Neuron (in vitro differentiated cells): ENCODE measurements at regions not wholly inside any gene's neighbourhood (a gene's known extent, or its start where the extent isn't known, plus 50 kb on each side); places are given as distances from the start of the nearest gene placed in this dataset.

ENCODE experiments used
- H2AFZ ChIP-seq: one replicate; pipeline ENCODE4 v1.6.1; 2013; ENCODE audit warnings: low read depth, mild to moderate bottlenecking, inconsistent platforms, low read length, moderate library complexity
- H3K27me3 ChIP-seq: one replicate; pipeline ENCODE4 v1.6.1; 2013; ENCODE audit warnings: low read length; ENCODE audit not compliant: insufficient read depth
- H3K36me3 ChIP-seq: one replicate; pipeline ENCODE4 v1.6.1; 2013; ENCODE audit warnings: low read length; ENCODE audit not compliant: insufficient read depth
- H3K4me1 ChIP-seq: one replicate; pipeline ENCODE4 v1.6.1; 2013; ENCODE audit warnings: low read length; ENCODE audit not compliant: insufficient read depth
- H3K4me3 ChIP-seq: 2 replicates; pipeline ENCODE4 v1.5.1; 2013; ENCODE audit warnings: mild to moderate bottlenecking, low read length, moderate library complexity
- H3K9me3 ChIP-seq: one replicate; pipeline ENCODE4 v1.6.1; 2013; ENCODE audit warnings: low read length

DNA sequence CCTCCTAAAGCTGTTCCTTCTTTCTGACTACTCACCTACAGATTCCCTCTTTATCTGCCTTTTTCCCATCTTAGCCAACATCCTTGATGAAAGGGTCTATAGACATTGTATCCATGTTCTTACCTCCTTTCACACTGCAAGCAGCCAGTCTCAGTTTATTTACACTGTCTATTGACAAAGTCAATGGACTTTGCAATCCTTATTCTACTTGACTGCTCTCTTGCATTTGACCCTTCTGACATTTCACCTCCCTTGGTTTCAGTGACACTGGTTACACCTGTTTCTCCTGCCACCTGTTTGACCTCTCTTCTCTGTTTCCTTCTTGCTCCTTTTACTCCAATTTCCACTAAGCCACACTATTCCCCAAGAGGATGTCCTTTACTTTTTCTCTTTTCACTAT, 224.0 kb upstream of the SNX7 start:
- Histone ChIP-seq H3K36me3 (no peaks in the 10 kb centered on the region), H3K9me3 (no peaks in the 10 kb centered on the region), H3K27me3 (no peaks in the 10 kb centered on the region), H3K4me1 (peaks cover 4% of the 10 kb centered on the region), H2AFZ (no peak overlapping the region), H3K4me3 (no peak overlapping the region)

DNA sequence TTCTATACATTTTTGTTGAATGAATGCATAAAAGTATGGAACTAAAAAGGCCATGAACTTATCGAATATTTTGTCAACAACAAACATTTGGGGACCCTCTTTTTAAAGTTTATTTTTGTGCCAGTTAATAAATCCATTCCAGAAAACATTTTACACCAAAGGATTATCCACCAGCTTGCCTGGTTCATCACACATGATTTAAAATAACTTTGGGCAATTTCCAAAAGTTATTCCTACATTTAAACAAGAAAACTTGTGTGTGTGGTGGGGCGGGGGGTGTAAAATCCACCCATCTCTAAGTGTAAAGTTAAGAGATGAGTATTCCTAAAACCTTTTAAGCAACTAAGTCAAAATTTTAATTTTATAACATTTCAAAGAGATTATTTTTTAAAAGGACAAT, 224.5 kb upstream of the SNX7 start:
- no peak overlapping the region for H3K4me3 ChIP-seq
- H3K4me1 ChIP-seq, result peaks cover 4% of the 10 kb centered on the region
- no peaks in the 10 kb centered on the region for H3K9me3 ChIP-seq
- H2AFZ ChIP-seq, result no peak overlapping the region
- no peaks in the 10 kb centered on the region for H3K36me3 ChIP-seq
- no peaks in the 10 kb centered on the region for H3K27me3 ChIP-seq

DNA sequence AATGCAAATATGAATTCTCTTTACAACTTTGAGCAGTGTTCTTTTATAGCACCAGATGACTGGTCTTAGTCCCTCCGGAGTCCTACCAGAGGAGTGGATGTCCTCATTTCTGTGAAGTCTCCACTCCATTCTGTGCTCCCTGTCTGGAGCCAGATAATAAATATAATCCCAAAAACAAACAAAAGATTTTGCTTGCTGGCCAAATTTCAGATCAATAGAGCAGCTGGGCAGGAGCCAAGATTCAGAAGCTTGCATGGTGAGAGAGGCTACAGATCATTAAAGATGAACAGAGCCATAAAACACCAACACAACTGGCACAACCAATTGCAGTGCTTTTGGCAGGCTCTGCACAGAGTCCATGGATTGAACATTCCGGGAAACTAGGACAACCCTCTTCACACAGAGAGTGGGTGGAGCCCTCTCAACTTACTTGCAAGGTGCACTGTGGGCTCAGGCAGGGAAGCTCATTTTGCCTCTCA, 231.5 kb upstream of the SNX7 start:
- Histone ChIP-seq H3K4me1 (no peaks in the 10 kb centered on the region), H3K4me3 (no peak overlapping the region), H3K9me3 (no peaks in the 10 kb centered on the region), H3K36me3 (no peaks in the 10 kb centered on the region), H3K27me3 (no peaks in the 10 kb centered on the region), H2AFZ (no peak overlapping the region)

DNA sequence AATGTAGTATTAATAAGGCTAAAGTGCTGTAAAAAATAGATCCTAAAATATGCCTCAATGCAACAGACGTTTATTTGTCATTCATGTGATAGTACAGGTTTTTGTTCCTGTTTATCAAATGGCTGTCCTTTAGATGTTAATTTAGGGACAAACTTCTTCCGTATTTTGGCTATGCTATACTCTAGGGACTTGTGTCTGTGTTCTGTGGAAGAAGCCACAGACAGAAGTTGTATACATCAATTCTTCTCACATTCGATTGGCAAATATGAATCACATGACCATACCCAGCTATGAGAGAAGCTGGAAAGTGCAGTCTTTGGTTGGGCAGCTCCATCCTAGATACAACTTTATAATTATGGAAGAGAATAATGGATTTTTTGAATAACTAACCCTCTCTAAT, 232.7 kb upstream of the SNX7 start:
- Histone ChIP-seq H2AFZ (no peak overlapping the region), H3K4me3 (no peak overlapping the region), H3K27me3 (no peaks in the 10 kb centered on the region), H3K9me3 (no peaks in the 10 kb centered on the region), H3K4me1 (no peaks in the 10 kb centered on the region), H3K36me3 (no peaks in the 10 kb centered on the region)

DNA sequence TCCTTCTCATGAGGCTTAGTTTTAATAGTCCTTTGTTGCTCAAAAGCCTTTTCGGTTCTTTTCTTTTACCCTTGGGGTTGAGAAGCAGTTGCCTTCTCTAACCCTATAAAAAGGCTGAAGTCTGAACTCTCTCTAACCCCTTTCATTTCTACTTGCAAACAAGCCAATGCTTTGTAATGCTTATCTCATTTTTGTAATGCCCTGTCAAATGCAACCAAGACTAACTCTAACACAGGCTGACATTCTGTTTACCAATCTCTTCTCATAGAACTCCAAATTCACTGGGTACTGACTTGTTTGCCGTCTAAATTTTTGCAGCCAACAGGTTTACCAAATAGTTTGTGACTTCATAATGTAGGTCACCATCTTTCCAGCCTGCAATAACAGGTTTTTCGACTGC, 233.9 kb upstream of the SNX7 start:
- H3K4me3 ChIP-seq, result no peak overlapping the region
- H3K4me1 ChIP-seq, result no peaks in the 10 kb centered on the region
- H3K36me3 ChIP-seq, result no peaks in the 10 kb centered on the region
- no peaks in the 10 kb centered on the region for H3K9me3 ChIP-seq
- no peak overlapping the region for H2AFZ ChIP-seq
- H3K27me3 ChIP-seq, result no peaks in the 10 kb centered on the region

DNA sequence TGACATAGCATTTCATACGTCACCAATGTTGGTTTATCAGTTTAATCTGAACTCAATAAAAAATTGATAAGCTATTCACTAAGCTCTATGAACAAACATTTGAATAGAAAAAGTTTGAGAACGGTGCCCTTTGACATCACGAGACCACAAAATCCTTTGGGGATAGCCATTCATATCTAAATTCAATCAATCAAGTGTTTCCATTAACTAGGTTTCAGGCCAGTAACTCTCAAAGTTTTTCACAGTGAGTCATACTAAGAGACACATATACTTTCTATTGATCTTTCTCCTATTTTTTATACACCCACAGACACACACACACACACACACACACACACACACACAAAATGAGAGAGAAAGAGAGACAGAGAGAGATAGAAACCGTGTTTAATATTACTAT, 235.4 kb upstream of the SNX7 start:
- no peaks in the 10 kb centered on the region for H3K9me3 ChIP-seq
- no peak overlapping the region for H2AFZ ChIP-seq
- no peaks in the 10 kb centered on the region for H3K4me1 ChIP-seq
- no peak overlapping the region for H3K4me3 ChIP-seq
- H3K27me3 ChIP-seq, result no peaks in the 10 kb centered on the region
- H3K36me3 ChIP-seq, result no peaks in the 10 kb centered on the region

DNA sequence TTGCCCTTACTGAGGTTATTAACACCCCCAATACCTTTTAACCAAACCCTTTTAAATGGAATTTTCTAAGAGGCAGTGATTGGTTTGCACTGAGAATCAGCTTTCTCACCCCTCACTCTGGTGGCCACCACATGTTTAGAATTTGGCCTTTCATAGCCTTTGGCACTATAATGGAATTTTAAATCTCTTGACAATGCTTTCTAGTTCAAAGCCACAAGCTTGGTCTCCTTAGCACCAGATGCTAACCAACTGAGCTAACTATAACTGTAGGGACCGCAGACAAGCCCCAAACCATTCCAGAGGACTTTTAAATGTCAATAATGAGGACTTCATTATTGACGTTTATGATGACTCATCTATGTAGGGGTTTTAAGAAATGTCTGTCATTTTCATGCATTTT, 238.7 kb upstream of the SNX7 start:
- Histone ChIP-seq H3K4me1 (no peaks in the 10 kb centered on the region), H2AFZ (no peak overlapping the region), H3K9me3 (no peaks in the 10 kb centered on the region), H3K27me3 (no peaks in the 10 kb centered on the region), H3K36me3 (no peaks in the 10 kb centered on the region), H3K4me3 (no peak overlapping the region)

DNA sequence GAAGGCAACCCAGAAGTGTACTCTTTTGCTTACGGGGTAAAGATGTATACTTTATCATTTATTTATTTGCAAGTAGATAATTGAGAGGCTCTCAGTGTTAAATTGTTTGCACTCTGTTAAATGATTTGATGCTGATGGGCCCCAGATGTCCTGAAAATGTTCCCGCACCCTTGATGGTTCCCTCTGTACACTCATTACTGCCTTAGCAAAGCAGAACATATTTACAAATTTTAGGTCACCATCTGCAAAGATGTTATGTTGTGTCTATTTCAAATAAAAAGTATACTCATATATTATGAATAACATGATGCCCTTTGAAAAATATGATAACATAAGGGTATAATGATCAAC, 240.5 kb upstream of the SNX7 start:
- H3K27me3 ChIP-seq, result no peaks in the 10 kb centered on the region
- no peak overlapping the region for H3K4me3 ChIP-seq
- no peak overlapping the region for H2AFZ ChIP-seq
- H3K4me1 ChIP-seq, result no peaks in the 10 kb centered on the region
- H3K9me3 ChIP-seq, result no peaks in the 10 kb centered on the region
- H3K36me3 ChIP-seq, result no peaks in the 10 kb centered on the region

DNA sequence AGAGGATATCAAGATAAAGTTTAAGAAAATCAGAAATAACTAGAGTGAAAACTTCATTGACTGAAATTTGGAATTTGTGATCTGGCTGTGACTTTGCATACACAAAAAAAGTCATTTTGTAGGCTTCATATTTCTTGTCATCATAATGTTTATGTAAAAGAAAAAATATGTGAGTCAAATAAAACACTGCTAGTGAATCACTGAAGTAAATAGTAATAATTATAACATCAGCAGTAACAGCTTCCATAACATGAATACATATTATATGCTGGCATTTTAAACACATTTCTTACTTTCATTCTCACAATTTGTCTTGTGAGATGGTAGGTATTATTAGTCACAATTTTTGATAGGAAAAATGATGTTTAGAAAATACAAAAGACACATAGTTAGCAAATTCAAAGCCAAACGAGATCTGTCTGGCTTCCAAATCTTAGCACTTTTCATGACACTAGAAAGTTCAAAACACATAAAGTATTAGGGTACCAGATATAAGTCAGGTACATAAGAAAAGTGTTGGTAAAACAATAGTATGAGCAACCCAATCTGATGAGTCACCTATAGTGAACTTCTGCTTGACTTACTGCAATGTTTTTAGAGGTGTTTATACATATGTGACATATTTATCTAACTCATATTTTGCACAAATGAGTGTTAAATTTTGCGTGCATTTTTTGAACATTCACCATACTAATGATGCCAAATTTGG, 241.0 kb upstream of the SNX7 start:
- no peaks in the 10 kb centered on the region for H3K4me1 ChIP-seq
- H3K36me3 ChIP-seq, result no peaks in the 10 kb centered on the region
- H3K4me3 ChIP-seq, result no peak overlapping the region
- H3K9me3 ChIP-seq, result no peaks in the 10 kb centered on the region
- H3K27me3 ChIP-seq, result no peaks in the 10 kb centered on the region
- H2AFZ ChIP-seq, result no peak overlapping the region

DNA sequence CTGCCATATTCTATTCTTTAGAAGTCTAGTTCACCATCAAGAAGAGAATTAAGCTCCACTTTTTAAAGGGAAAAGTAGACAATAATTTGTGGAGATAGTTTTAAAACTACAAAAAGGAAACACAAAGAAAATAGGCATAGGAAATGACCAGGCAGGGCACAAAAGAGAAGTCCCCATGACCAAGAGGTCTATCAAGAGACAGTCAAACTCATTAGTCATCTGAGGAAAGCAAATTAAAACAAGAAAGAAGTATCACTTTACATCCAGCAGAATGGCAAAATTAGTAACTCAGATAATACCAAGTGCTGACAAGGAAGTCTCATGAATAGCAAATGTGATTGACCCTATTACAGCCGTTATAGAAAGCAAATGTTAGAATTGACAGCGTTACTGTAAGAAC, 243.7 kb upstream of the SNX7 start:
- Histone ChIP-seq H2AFZ (no peak overlapping the region), H3K27me3 (no peaks in the 10 kb centered on the region), H3K4me1 (no peaks in the 10 kb centered on the region), H3K9me3 (peaks cover 2% of the 10 kb centered on the region), H3K4me3 (no peak overlapping the region), H3K36me3 (no peaks in the 10 kb centered on the region)

DNA sequence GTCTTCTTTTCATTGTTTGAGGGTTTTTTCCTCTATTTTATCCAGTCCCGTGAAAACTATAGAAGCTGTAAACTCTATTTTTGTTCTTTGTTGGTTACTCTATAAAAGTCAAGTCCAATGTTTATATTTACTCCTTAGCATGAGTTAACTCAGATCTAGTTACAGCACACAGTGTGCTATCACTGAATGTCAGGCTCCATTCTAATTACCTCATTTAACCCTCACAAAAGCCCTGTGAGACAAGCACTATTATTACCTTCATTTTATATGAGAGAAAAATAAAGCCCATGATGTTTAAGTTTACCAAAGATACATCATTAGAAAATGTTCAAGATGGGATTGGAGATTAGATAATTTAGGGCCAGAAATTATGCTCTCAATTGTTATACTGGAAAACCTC, 251.4 kb upstream of the SNX7 start:
- Histone ChIP-seq H2AFZ (no peak overlapping the region), H3K4me3 (no peak overlapping the region), H3K36me3 (no peaks in the 10 kb centered on the region), H3K9me3 (peaks cover 3% of the 10 kb centered on the region), H3K27me3 (no peaks in the 10 kb centered on the region), H3K4me1 (no peaks in the 10 kb centered on the region)

DNA sequence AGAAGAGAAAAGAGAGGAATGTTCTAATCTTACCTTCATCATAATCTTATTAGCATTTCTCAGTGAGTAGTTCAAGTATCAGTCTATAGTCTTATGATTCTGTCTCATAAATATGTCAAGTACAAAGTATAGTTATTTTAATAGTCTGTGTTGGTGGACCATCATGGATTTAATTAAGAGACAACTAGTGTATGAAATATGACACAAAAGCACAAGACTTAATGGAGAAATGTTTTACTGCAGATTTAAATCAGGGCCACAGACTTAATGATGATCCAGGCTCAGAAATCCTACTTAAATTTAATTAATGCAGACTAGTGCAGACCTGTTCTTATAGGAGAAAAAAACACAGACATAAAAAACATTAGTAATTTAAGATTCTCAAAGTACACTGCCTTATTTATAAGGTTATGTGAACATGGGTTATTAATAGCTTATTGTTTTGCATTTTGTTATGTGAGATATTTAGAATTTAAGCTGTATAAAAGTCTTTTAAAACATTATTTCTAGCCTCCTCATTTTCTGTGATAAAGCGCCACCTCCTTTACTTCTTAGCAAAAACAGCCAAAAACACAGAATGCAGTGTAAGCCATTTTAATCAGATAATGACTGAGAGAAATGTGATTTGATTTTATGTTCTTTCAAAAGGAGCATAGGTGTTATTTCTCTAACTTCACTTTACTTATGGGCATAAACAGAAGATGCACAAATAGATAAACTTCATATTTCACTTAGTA, 255.0 kb upstream of the SNX7 start:
- H3K4me1 ChIP-seq, result peaks cover 13% of the 10 kb centered on the region
- no peak overlapping the region for H2AFZ ChIP-seq
- no peaks in the 10 kb centered on the region for H3K27me3 ChIP-seq
- H3K36me3 ChIP-seq, result no peaks in the 10 kb centered on the region
- no peak overlapping the region for H3K4me3 ChIP-seq
- H3K9me3 ChIP-seq, result no peaks in the 10 kb centered on the region

DNA sequence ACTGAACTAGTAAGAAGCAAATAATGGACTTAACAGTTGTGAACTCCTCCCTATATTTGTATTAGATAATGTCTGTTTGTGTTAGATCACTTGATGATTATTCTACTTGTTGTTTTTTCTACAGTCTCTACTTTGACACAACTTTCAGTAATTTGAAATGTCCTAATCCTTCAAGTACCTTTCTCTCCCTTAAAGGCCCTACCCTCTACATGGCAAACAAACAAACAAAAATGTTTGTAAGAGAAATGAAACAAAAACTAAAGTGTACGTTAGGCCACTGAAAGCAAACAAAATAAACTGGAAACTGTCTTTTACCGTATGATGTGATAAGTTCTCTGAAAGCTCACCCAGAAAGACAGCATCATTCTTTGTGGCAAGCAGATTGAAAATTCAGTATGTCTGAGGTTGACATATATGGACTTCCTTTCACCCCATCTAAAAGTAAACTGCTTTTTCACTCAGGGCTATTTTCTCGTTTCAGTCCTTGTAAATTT, 255.9 kb upstream of the SNX7 start:
- H3K4me3 ChIP-seq, result no peak overlapping the region
- H3K36me3 ChIP-seq, result no peaks in the 10 kb centered on the region
- no peaks in the 10 kb centered on the region for H3K9me3 ChIP-seq
- no peaks in the 10 kb centered on the region for H3K27me3 ChIP-seq
- peaks cover 13% of the 10 kb centered on the region for H3K4me1 ChIP-seq
- no peak overlapping the region for H2AFZ ChIP-seq
